ENCODE measurements at regions not wholly inside any gene's neighbourhood (a gene's known extent, or its start where the extent isn't known, plus 50 kb on each side); places are given as distances from the start of the nearest gene placed in this dataset.
"Not testable (repeated sequence)": the region's sequence is repeated elsewhere in the genome, so short reads cannot be mapped to it uniquely, and the experiment has no call there.

DNA sequence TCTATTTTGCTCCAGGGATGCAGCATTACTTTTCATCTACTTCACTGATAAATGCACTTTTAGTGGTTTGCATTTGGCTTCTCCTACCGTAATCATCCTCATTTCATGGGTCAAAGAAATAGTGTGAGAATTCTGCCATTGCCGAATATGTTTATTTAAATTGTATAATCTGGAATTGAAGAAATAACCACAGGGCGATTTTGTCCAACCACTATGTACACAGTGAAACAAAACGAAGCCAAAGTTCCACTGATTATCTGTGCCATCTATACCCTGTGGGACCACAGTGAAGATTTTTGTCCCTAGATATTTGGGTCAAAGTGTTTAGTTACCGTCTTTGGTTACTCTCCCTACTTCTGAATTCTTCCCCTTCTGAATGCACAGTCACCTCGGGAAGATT lies 888.6 kb upstream of the NRXN1 start:
- DNase-seq, result no peak
- no peak overlapping the region for H3K4me3 ChIP-seq
- no peak overlapping the region for H3K27ac ChIP-seq
- WGBS, 2 donors, result 84 to 85% methylated on average over 6 of the region's 6 CpGs
- H3K9me3 ChIP-seq, result peaks cover 0 to 14% (median 0%) of the 10 kb centered on the region in 4 donors
- ATAC-seq (ENCODE audit: low FRiP score in 2 of 2), result no peak
- no peaks in the 10 kb centered on the region for H3K4me1 ChIP-seq
- TF ChIP-seq POLR2A (IDR thresholded peaks at IDR 0.05) (no peak), EP300 (IDR thresholded peaks at IDR 0.05) (no peak), POLR2AphosphoS5 (IDR thresholded peaks at IDR 0.05) (no peak)
- TF ChIP-seq, protein P1, sequence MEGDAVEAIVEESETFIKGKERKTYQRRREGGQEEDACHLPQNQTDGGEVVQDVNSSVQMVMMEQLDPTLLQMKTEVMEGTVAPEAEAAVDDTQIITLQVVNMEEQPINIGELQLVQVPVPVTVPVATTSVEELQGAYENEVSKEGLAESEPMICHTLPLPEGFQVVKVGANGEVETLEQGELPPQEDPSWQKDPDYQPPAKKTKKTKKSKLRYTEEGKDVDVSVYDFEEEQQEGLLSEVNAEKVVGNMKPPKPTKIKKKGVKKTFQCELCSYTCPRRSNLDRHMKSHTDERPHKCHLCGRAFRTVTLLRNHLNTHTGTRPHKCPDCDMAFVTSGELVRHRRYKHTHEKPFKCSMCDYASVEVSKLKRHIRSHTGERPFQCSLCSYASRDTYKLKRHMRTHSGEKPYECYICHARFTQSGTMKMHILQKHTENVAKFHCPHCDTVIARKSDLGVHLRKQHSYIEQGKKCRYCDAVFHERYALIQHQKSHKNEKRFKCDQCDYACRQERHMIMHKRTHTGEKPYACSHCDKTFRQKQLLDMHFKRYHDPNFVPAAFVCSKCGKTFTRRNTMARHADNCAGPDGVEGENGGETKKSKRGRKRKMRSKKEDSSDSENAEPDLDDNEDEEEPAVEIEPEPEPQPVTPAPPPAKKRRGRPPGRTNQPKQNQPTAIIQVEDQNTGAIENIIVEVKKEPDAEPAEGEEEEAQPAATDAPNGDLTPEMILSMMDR (IDR thresholded peaks at IDR 0.05), result no peak
- no peaks in the 10 kb centered on the region for H3K36me3 ChIP-seq
- H3K27me3 ChIP-seq, result no peaks in the 10 kb centered on the region

DNA sequence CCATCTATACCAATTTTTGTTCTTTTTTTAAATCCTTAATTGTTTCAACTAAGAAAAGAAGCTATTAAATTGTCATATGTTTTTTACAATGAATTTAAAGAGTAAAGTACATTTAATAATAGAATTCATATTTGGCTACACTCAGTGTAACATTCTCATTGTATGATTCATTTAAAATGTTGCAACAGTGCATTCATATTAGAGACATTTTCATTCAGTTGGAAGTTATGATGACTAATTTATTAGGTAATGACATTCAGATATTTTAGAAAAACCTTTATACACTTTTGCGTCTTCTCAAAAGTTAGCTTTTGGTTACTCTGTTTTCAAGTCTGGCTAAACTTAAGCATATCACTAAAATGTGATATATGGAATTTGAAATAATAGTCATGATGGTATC lies 887.5 kb upstream of the NRXN1 start:
- no peak for ATAC-seq (ENCODE audit: low FRiP score in 2 of 2)
- WGBS, 2 donors, result 87 to 98% methylated on average over 1 of the region's 1 CpG

DNA sequence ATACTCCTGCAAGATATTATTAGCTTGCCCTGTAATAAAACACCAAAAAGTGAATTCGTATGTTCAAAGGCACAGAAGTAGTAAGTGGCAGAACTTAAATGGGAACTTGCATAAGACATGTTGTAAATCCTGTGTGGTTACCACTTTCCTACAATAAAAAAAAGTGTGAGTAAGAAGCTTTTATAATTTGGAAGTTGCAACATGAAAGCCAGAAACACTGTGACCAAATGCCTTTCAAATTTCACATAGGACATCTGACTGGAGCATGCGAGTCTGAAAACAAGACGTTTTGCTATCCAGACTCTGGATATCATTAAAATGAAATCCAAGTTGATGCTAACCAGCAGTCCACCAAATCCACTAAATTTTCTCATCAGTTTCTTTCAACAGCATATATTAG lies 886.2 kb upstream of the NRXN1 start:
- no peaks in the 10 kb centered on the region for H3K4me1 ChIP-seq
- no peaks in the 10 kb centered on the region for H3K36me3 ChIP-seq
- H3K27me3 ChIP-seq, result no peaks in the 10 kb centered on the region
- ATAC-seq (ENCODE audit: low FRiP score in 2 of 2) (no peak), DNase-seq (no peak)
- H3K9me3 ChIP-seq, result no peaks in the 10 kb centered on the region
- H3K27ac ChIP-seq, result no peak overlapping the region
- WGBS, 2 donors, result 69 to 75% methylated on average over 3 of the region's 3 CpGs
- H3K4me3 ChIP-seq, result no peak overlapping the region
- TF ChIP-seq POLR2AphosphoS5 (IDR thresholded peaks at IDR 0.05) (no peak), POLR2A (IDR thresholded peaks at IDR 0.05) (no peak), EP300 (IDR thresholded peaks at IDR 0.05) (no peak)
- TF ChIP-seq, protein P1 (IDR thresholded peaks at IDR 0.05), result no peak

More for the DNA sequence above, 887.5 kb upstream of the NRXN1 start:
- TF ChIP-seq, protein P1 (IDR thresholded peaks at IDR 0.05), result no peak
- TF ChIP-seq POLR2AphosphoS5 (IDR thresholded peaks at IDR 0.05), result no peak
- no peak for TF ChIP-seq EP300 (IDR thresholded peaks at IDR 0.05)
- TF ChIP-seq POLR2A (IDR thresholded peaks at IDR 0.05), result no peak
- Histone ChIP-seq H3K4me3 (no peak overlapping the region), H3K9me3 (peaks cover 0 to 7% (median 0%) of the 10 kb centered on the region in 4 donors), H3K27me3 (no peaks in the 10 kb centered on the region), H3K36me3 (no peaks in the 10 kb centered on the region), H3K27ac (no peak overlapping the region), H3K4me1 (no peaks in the 10 kb centered on the region)
- no peak for DNase-seq

DNA sequence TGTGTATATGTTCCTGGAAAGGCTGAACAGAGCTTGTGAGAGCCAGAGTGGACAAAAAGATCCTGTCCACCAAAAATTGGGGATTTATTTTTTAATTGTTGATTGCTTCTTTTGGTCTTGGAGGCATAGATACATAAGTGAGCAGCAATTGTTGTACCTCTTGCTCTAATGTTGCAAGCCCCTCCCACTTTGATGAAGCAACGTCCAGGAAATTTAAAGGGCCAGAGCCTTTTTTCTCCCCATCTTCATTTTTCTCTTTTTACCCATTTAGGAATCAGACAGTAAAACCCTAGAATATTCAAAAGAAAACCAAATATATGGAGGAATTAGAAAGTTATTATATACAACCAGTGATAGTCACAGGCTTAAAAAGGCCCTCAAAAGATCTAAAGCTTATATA lies 871.8 kb upstream of the NRXN1 start:
- ATAC-seq (ENCODE audit: low FRiP score in 2 of 2), result no peak
- Histone ChIP-seq H3K9me3 (no peaks in the 10 kb centered on the region), H3K27ac (no peak overlapping the region), H3K27me3 (no peaks in the 10 kb centered on the region), H3K4me3 (no peak overlapping the region), H3K36me3 (no peaks in the 10 kb centered on the region), H3K4me1 (no peaks in the 10 kb centered on the region)
- no peak for TF ChIP-seq EP300 (IDR thresholded peaks at IDR 0.05)
- TF ChIP-seq POLR2A (IDR thresholded peaks at IDR 0.05), result no peak
- TF ChIP-seq POLR2AphosphoS5 (IDR thresholded peaks at IDR 0.05), result no peak
- TF ChIP-seq, protein P1 (IDR thresholded peaks at IDR 0.05), result no peak
- DNase-seq, result no peak
- WGBS, 2 donors, result 29 to 39% methylated on average over 1 of the region's 1 CpG

DNA sequence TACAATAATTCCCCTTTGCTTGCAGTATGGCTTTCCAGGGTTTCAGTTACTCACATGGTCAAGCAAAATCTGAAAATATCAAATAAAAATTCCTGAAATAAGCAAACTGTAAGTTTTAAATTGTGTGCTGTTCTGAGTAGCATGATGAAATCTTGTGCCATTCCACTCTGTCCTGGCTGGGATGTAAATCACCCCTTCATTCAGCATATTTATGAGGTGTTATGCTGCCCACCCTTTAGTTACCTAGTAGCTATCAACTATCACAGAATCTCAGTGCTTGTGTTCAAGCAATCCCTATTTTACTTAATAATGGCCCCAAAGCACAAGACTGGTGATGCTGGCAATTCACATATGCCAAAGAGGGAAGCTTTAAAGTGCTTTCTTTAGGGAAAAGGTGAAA lies 867.7 kb upstream of the NRXN1 start:
- no peaks in the 10 kb centered on the region for H3K9me3 ChIP-seq
- TF ChIP-seq POLR2AphosphoS5 (IDR thresholded peaks at IDR 0.05) (no peak), EP300 (IDR thresholded peaks at IDR 0.05) (no peak), POLR2A (IDR thresholded peaks at IDR 0.05) (no peak)
- TF ChIP-seq, protein P1 (IDR thresholded peaks at IDR 0.05), result no peak
- no peaks in the 10 kb centered on the region for H3K36me3 ChIP-seq
- no peaks in the 10 kb centered on the region for H3K27me3 ChIP-seq
- DNase-seq, result no peak
- no peak overlapping the region for H3K4me3 ChIP-seq
- no peaks in the 10 kb centered on the region for H3K4me1 ChIP-seq
- no peak for ATAC-seq (ENCODE audit: low FRiP score in 2 of 2)
- H3K27ac ChIP-seq, result no peak overlapping the region

DNA sequence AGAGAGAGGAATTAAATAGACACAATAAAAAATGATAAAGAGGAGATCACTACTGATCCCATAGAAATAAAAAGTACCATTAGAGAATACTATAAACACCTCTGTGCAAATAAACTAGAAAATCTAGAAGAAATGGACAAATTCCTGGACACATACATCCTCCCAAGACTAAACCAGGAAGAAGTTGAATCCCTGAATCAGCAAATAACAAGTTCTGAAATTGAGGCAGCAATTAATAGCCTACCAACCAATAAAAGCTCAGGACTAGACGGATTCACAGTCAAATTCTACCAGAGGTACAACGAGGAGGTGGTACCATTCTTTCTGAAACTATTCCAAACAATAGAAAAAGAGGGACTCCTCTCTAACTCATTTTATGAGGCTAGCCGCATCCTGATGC lies 862.7 kb upstream of the NRXN1 start:
- 81 to 89% methylated on average over 3 of the region's 3 CpGs for WGBS, 2 donors
- not testable (repeated sequence) for H3K27ac ChIP-seq; H3K4me3 ChIP-seq; ATAC-seq (ENCODE audit: low FRiP score in 2 of 2); DNase-seq; H3K4me1 ChIP-seq; H3K36me3 ChIP-seq; H3K27me3 ChIP-seq
- peaks cover 0 to 13% (median 0%) of the 10 kb centered on the region in 4 donors for H3K9me3 ChIP-seq
